HEK293T (cell line): ENCODE measurements at regions not wholly inside any gene's neighbourhood (a gene's known extent, or its start where the extent isn't known, plus 50 kb on each side); places are given as distances from the start of the nearest gene placed in this dataset.
A peak's percentile ranks its signal among the peaks of the same experiment; 100 is the strongest.

ENCODE experiments used
- BHLHE40 ChIP-seq: fragments of 450-650 bp; IDR thresholded peaks from 2 replicates; pipeline ENCODE4 v1.6.1; 2016; ENCODE audit warnings: mild to moderate bottlenecking, moderate library complexity, borderline replicate concordance
- ELF4 ChIP-seq: fragments of 450-650 bp; IDR thresholded peaks from 2 replicates; pipeline ENCODE4 v1.6.1; 2017; ENCODE audit warnings: antibody characterized with exemption
- FOXA1 ChIP-seq: fragments of 450-650 bp; IDR thresholded peaks from 2 replicates; pipeline ENCODE4 v1.6.1; 2016; ENCODE audit warnings: mild to moderate bottlenecking
- FOXK2 ChIP-seq: fragments of 450-650 bp; IDR thresholded peaks from 2 replicates; pipeline ENCODE4 v1.6.1; 2016; ENCODE audit warnings: mild to moderate bottlenecking
- FOXM1 ChIP-seq: fragments of 450-650 bp; IDR thresholded peaks from 2 replicates; pipeline ENCODE4 v1.6.1; 2017; ENCODE audit warnings: mild to moderate bottlenecking, borderline replicate concordance
- HDGF ChIP-seq: fragments of 450-650 bp; IDR thresholded peaks from 2 replicates; pipeline ENCODE4 v1.6.1; 2017; ENCODE audit warnings: antibody characterized with exemption, borderline replicate concordance
- L3MBTL2 ChIP-seq: fragments of 450-650 bp; conservative IDR thresholded peaks from 2 replicates; pipeline ENCODE4 v1.6.1; 2016; ENCODE audit warnings: mild to moderate bottlenecking
- NFRKB ChIP-seq: fragments of 450-650 bp; IDR thresholded peaks from 2 replicates; pipeline ENCODE4 v1.6.1; 2016; ENCODE audit warnings: mild to moderate bottlenecking, moderate library complexity
- PKNOX1 ChIP-seq: fragments of 450-650 bp; IDR thresholded peaks from 2 replicates; pipeline ENCODE4 v1.6.1; 2016
- SP1 ChIP-seq: fragments of 450-650 bp; IDR thresholded peaks from 2 replicates; pipeline ENCODE4 v1.6.1; 2017
- SUZ12 ChIP-seq: fragments of 450-650 bp; IDR thresholded peaks from 2 replicates; pipeline ENCODE4 v1.6.1; 2016; ENCODE audit warnings: mild to moderate bottlenecking
- TARDBP ChIP-seq: fragments of 450-650 bp; IDR thresholded peaks from 2 replicates; pipeline ENCODE4 v1.6.1; 2016

- TF ChIP-seq SUZ12 (no peak), FOXA1 (no peak), NFRKB (no peak), BHLHE40 (no peak), FOXM1 (no peak), PKNOX1 (peak; percentile 96), SP1 (no peak), ELF4 (no peak), TARDBP (no peak), FOXK2 (no peak), HDGF (no peak), L3MBTL2 (no peak)
Observed at GRCh38 chr21:16194095-16194787, 464.5 kb downstream of the USP25 start.
